ENCODE measurements at regions not wholly inside any gene's neighbourhood (a gene's known extent, or its start where the extent isn't known, plus 50 kb on each side); places are given as distances from the start of the nearest gene placed in this dataset.

GRCh38 chr3:3902161-3902560, 102.9 kb downstream of the LRRN1 start:
- no peak for DNase-seq
- ATAC-seq, result no peak
- no peaks in the 10 kb centered on the region for H3K36me3 ChIP-seq
- H3K9me3 ChIP-seq, result no peaks in the 10 kb centered on the region
- no peak overlapping the region for H3K27ac ChIP-seq
- no peak overlapping the region for H3K4me3 ChIP-seq
- no peaks in the 10 kb centered on the region for H3K4me1 ChIP-seq
- H3K27me3 ChIP-seq, result no peaks in the 10 kb centered on the region
- intact Hi-C loops (cut with DNase I), result no loop called here
- TF ChIP-seq CTCF (IDR thresholded peaks at IDR 0.05), result no peak

GRCh38 chr3:3906171-3906570, 106.9 kb downstream of the LRRN1 start:
- TF ChIP-seq CTCF (IDR thresholded peaks at IDR 0.05), result no peak
- H3K27me3 ChIP-seq, result no peaks in the 10 kb centered on the region
- H3K4me3 ChIP-seq, result no peak overlapping the region
- intact Hi-C loops (cut with DNase I), result no loop called here
- no peak for ATAC-seq
- H3K9me3 ChIP-seq, result no peaks in the 10 kb centered on the region
- no peak for DNase-seq
- H3K27ac ChIP-seq, result no peak overlapping the region
- no peaks in the 10 kb centered on the region for H3K4me1 ChIP-seq
- H3K36me3 ChIP-seq, result no peaks in the 10 kb centered on the region

- no peaks in the 10 kb centered on the region for H3K27me3 ChIP-seq
Measured at GRCh38 chr3:3907023-3907422, 107.8 kb downstream of the LRRN1 start.

GRCh38 chr3:3918763-3919162, 119.5 kb downstream of the LRRN1 start:
- ATAC-seq (no peak), DNase-seq (no peak)
- Histone ChIP-seq H3K4me1 (no peaks in the 10 kb centered on the region), H3K4me3 (no peak overlapping the region), H3K9me3 (no peaks in the 10 kb centered on the region), H3K27me3 (no peaks in the 10 kb centered on the region), H3K36me3 (no peaks in the 10 kb centered on the region), H3K27ac (no peak overlapping the region)
- no peak for TF ChIP-seq CTCF (IDR thresholded peaks at IDR 0.05)
- intact Hi-C loops (cut with DNase I), result no loop called here

More at GRCh38 chr3:3907023-3907422, 107.8 kb downstream of the LRRN1 start:
- intact Hi-C loops (cut with DNase I), result no loop called here
- no peaks in the 10 kb centered on the region for H3K4me1 ChIP-seq
- ATAC-seq (no peak), DNase-seq (no peak)
- TF ChIP-seq CTCF (IDR thresholded peaks at IDR 0.05), result no peak
- H3K36me3 ChIP-seq, result no peaks in the 10 kb centered on the region
- H3K4me3 ChIP-seq, result no peak overlapping the region
- H3K27ac ChIP-seq, result no peak overlapping the region
- H3K9me3 ChIP-seq, result no peaks in the 10 kb centered on the region

GRCh38 chr3:3919316-3919715, 120.1 kb downstream of the LRRN1 start:
- ATAC-seq (no peak), DNase-seq (no peak)
- Histone ChIP-seq H3K27me3 (no peaks in the 10 kb centered on the region), H3K9me3 (no peaks in the 10 kb centered on the region), H3K36me3 (no peaks in the 10 kb centered on the region), H3K27ac (no peak overlapping the region), H3K4me1 (no peaks in the 10 kb centered on the region), H3K4me3 (no peak overlapping the region)
- intact Hi-C loops (cut with DNase I), result no loop called here
- no peak for TF ChIP-seq CTCF (IDR thresholded peaks at IDR 0.05)

- Histone ChIP-seq H3K9me3 (no peaks in the 10 kb centered on the region), H3K4me3 (no peak overlapping the region), H3K27ac (no peak overlapping the region), H3K36me3 (no peaks in the 10 kb centered on the region), H3K27me3 (no peaks in the 10 kb centered on the region), H3K4me1 (no peaks in the 10 kb centered on the region)
- intact Hi-C loops (cut with DNase I), result no loop called here
- ATAC-seq (no peak), DNase-seq (no peak)
- TF ChIP-seq CTCF (IDR thresholded peaks at IDR 0.05), result no peak
Measured at GRCh38 chr3:3923619-3924018, 124.4 kb downstream of the LRRN1 start.

Measured in upper lobe of right lung (tissue), 1 donor.